Esophagus (tissue), 2 donors: ENCODE measurements at regions not wholly inside any gene's neighbourhood (a gene's known extent, or its start where the extent isn't known, plus 50 kb on each side); places are given as distances from the start of the nearest gene placed in this dataset.
"Not testable (repeated sequence)": the region's sequence is repeated elsewhere in the genome, so short reads cannot be mapped to it uniquely, and the experiment has no call there.

Experiments
- H3K27ac ChIP-seq, 2 donors: one replicate each; pipeline ENCODE4 v1.5.1; 2013; ENCODE audit warnings: low read depth in 2 of 2, mild to moderate bottlenecking in 2 of 2, inconsistent platforms in 1 of 2, low read length in 1 of 2, moderate library complexity in 1 of 2
- H3K27me3 ChIP-seq, 2 donors: one replicate each; pipeline ENCODE4 v1.6.1; 2013; ENCODE audit warnings: low read length in 2 of 2, control low read depth in 1 of 2, mild to moderate bottlenecking in 1 of 2; ENCODE audit not compliant: insufficient read depth in 2 of 2, control insufficient read depth in 1 of 2
- H3K36me3 ChIP-seq, 2 donors: one replicate each; pipeline ENCODE4 v1.6.1; 2013; ENCODE audit warnings: low read length in 1 of 2; ENCODE audit not compliant: control insufficient read depth in 2 of 2, insufficient read depth in 2 of 2
- H3K4me1 ChIP-seq, 2 donors: one replicate each; pipeline ENCODE4 v1.6.1; 2013; ENCODE audit warnings: low read length in 1 of 2; ENCODE audit not compliant: control insufficient read depth in 2 of 2, insufficient read depth in 2 of 2
- H3K4me3 ChIP-seq, 2 donors: one replicate each; pipeline ENCODE4 v1.5.1; 2013; ENCODE audit warnings: low read length in 2 of 2, mild to moderate bottlenecking in 2 of 2, low read depth in 1 of 2, moderate library complexity in 1 of 2
- H3K9me3 ChIP-seq, 2 donors: one replicate each; pipeline ENCODE4 v1.6.1; 2013; ENCODE audit warnings: mild to moderate bottlenecking in 2 of 2, low read depth in 1 of 2, low read length in 1 of 2, moderate library complexity in 1 of 2; ENCODE audit not compliant: control insufficient read depth in 2 of 2, insufficient read depth in 1 of 2
- WGBS, 2 donors: extraction: QIAGEN DNeasy Blood & Tissue Kit; methylation state at CpG; one replicate each; pipeline ENCODE4 v1.1.7; 2013; 5-methylcytosine and 5-hydroxymethylcytosine counted together
- donor health status: healthy with polysubstance abuse.
- donor health status: Bipolar disorder and iron deficiency.

DNA sequence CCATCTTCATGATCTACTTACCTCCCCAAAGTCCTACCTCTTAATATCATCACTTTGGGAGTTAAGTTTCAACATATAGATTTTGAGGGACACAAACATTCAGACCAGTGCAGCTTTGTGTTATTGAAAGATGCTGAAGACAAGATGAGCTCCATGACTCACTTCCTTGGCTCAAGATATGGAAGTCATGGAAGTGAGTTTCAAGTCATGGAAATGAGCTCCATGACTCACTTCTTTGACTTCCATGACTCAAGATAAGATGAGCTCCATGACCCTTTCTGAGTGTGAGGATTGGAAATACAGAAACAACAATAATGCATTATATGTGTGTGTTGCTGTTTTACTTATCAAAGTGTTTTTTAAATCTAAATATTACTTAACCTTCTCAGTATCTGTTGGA is 170.2 kb upstream of the TPRG1 start:
- H3K36me3 ChIP-seq = no peaks in the 10 kb centered on the region
- H3K4me3 ChIP-seq = no peak overlapping the region
- no peaks in the 10 kb centered on the region for H3K9me3 ChIP-seq
- no peaks in the 10 kb centered on the region for H3K27me3 ChIP-seq
- H3K4me1 ChIP-seq = no peaks in the 10 kb centered on the region
- H3K27ac ChIP-seq = no peak overlapping the region

DNA sequence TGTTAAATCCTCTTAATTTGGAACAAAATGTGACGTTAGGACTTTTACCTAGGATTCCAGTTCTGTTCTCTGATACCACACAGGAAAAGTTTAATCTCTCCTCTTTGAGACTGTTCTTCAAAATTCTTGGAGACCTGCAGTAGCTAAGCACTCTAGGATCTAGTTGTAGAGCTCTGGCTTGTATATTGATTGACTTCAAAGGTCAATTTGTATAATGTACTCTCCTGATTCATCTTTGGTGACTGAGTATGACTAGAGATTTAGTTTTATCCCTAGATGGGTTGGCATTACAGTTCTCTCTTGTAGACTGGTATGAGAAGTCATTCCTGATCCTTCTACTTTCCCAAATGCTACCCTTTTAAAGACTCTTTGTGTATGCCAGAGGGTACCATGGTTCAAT is 168.4 kb upstream of the TPRG1 start:
- WGBS, 2 donors = 88 to 93% methylated on average over 1 of the region's 1 CpG
- no peak overlapping the region for H3K27ac ChIP-seq

DNA sequence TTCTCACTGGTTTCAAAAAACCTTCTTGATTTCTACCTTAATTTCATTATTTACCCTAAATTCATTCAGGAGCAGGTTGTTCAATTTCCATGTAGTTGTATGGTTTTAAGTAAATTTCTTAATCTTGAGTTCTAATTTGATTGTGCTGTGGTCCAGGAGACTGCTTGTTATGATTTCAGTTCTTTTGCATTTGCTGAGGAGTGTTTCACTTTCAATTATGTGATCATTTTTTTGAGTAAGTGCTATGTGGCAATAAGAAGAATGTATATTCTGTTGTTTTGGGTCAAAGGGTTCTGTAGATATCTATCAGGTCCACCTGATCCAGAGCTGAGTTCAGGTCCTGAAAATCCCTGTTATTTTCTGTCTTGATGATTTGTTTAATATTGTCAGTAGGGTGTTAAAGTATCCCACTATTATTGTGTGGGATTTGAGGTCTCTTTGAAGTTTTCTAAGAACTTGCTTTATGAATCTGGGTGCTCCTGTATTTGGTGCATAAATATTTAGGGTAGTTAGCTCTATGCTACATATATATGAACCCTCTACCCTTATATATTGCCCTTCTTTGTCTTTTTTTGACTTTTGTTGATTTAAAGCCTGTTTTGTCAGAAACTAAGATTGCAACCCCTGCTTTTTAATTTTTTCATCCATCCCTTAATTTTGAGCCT is 158.4 kb upstream of the TPRG1 start:
- H3K4me3 ChIP-seq = no peak overlapping the region
- H3K4me1 ChIP-seq = no peaks in the 10 kb centered on the region
- no peak overlapping the region for H3K27ac ChIP-seq
- H3K36me3 ChIP-seq = no peaks in the 10 kb centered on the region
- H3K9me3 ChIP-seq = peaks cover 0 to 7% of the 10 kb centered on the region in 2 donors
- H3K27me3 ChIP-seq = no peaks in the 10 kb centered on the region

More for the DNA sequence above, 168.4 kb upstream of the TPRG1 start:
- Histone ChIP-seq H3K27me3 (no peaks in the 10 kb centered on the region), H3K4me1 (no peaks in the 10 kb centered on the region), H3K36me3 (no peaks in the 10 kb centered on the region), H3K9me3 (no peaks in the 10 kb centered on the region), H3K4me3 (no peak overlapping the region)

DNA sequence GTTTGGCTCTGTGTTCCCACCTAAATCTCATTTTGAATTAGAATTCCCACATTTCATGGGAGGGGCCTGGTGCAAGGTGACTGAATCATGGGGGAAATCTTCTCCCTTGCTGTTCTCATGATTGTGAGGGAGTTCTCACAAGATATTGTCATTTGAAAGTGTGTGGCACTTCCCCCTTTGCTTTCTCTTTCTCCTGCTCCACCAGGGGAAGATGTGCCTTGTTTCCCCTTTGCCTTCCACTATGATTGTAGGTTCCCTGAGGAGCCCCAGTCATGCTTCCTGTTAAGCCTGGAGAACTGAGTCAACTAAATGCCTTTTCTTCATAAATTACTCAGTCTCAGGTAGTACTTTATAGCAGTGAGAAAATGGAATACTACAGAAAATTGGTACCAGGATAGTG is 157.2 kb upstream of the TPRG1 start:
- Histone ChIP-seq H3K4me1 (no peaks in the 10 kb centered on the region), H3K36me3 (no peaks in the 10 kb centered on the region), H3K27me3 (no peaks in the 10 kb centered on the region), H3K4me3 (no peak overlapping the region), H3K27ac (no peak overlapping the region), H3K9me3 (peaks cover 0 to 7% of the 10 kb centered on the region in 2 donors)

GRCh38 chr3:189022576-189023466 is 148.9 kb upstream of the TPRG1 start:
- H3K36me3 ChIP-seq, H3K4me3 ChIP-seq, H3K9me3 ChIP-seq, H3K4me1 ChIP-seq, H3K27ac ChIP-seq, H3K27me3 ChIP-seq: not testable (repeated sequence)
- WGBS, 2 donors = 76 to 78% methylated on average over 35 to 37 of the region's 39 CpGs

DNA sequence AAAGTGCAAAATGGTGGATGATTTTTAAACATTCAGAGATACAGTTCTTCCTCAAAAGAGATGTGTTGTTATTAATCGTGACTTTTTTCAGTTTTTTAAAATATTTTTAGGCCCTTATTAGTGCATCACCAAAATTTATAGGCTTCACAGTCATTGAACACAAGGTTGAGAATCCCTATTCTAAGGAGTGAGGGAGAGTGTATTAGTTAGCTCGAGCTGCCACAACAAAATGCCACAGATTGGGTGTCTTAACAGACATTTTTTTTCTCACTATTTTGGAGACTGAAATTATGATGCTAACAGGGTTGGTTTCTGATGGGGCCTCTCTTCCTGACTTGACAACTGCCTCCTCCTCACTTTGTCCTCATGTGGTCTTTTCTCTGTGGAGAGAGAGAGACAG is 145.9 kb upstream of the TPRG1 start:
- 82 to 93% methylated on average over 2 of the region's 2 CpGs for WGBS, 2 donors
- Histone ChIP-seq H3K4me1 (no peaks in the 10 kb centered on the region), H3K4me3 (no peak overlapping the region), H3K36me3 (no peaks in the 10 kb centered on the region), H3K27ac (no peak overlapping the region), H3K9me3 (no peaks in the 10 kb centered on the region), H3K27me3 (no peaks in the 10 kb centered on the region)

GRCh38 chr3:189027626-189028155 is 144.1 kb upstream of the TPRG1 start:
- Histone ChIP-seq H3K9me3 (no peaks in the 10 kb centered on the region), H3K36me3 (no peaks in the 10 kb centered on the region), H3K27ac (no peak overlapping the region), H3K4me3 (no peak overlapping the region), H3K27me3 (no peaks in the 10 kb centered on the region), H3K4me1 (no peaks in the 10 kb centered on the region)
- WGBS, 2 donors = 77 to 82% methylated on average over 4 of the region's 4 CpGs

GRCh38 chr3:189038773-189039745 is 132.7 kb upstream of the TPRG1 start:
- no peak overlapping the region for H3K27ac ChIP-seq
- no peak overlapping the region for H3K4me3 ChIP-seq
- WGBS, 2 donors = 69 to 73% methylated on average over 2 of the region's 2 CpGs

GRCh38 chr3:189040656-189041335 is 131.0 kb upstream of the TPRG1 start:
- no peaks in the 10 kb centered on the region for H3K9me3 ChIP-seq
- 68 to 69% methylated on average over 4 of the region's 4 CpGs for WGBS, 2 donors
- no peak overlapping the region for H3K27ac ChIP-seq
- no peaks in the 10 kb centered on the region for H3K36me3 ChIP-seq
- no peaks in the 10 kb centered on the region for H3K27me3 ChIP-seq
- no peak overlapping the region for H3K4me3 ChIP-seq
- H3K4me1 ChIP-seq = no peaks in the 10 kb centered on the region

More at GRCh38 chr3:189038773-189039745, 132.7 kb upstream of the TPRG1 start:
- Histone ChIP-seq H3K9me3 (no peaks in the 10 kb centered on the region), H3K4me1 (no peaks in the 10 kb centered on the region), H3K27me3 (no peaks in the 10 kb centered on the region), H3K36me3 (no peaks in the 10 kb centered on the region)
